ENCODE measurements at regions not wholly inside any gene's neighbourhood (a gene's known extent, or its start where the extent isn't known, plus 50 kb on each side); places are given as distances from the start of the nearest gene placed in this dataset.

GRCh38 chr12:65664715-65665250 is 159.5 kb upstream of the HMGA2 start:
- TF ChIP-seq CTCF (IDR thresholded peaks at IDR 0.05) = no peak

DNA sequence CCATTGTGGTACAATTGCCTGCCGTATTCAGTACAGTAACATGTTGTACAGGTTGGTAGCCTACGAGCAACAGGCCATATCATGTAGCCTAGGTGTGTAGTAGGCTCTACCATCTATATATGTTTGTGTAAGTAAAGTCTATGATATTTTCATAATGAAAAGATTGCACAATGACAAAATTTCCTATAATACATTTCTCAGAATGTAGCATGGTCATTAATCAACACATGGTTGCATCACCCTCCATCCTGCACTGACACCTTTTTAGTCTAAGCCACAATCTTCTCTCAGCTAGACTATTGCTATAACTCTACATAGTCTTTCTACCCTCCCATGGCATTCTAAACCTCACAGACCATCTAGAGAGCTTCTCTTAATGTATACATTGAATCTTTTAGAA is 158.5 kb upstream of the HMGA2 start:
- no peak for TF ChIP-seq CTCF (IDR thresholded peaks at IDR 0.05)

DNA sequence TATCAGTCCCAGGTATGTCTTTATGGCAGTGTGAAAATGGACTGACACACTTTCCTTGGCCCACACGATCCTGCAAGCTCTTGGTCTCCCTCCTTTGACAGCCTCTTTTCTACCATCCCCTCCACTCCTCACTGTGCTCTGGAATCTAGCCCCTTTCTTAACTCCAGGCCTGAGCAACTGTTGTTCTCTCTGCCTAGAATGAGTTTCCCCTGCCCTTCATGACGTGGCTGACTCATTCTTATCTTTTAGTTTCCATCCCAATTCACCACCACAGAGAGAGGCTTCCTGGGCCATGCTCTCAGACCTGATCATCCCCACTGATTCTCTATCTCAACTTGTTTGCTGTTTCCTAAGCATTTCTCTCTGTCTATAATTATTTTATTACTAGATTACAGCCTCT is 157.4 kb upstream of the HMGA2 start:
- TF ChIP-seq CTCF (IDR thresholded peaks at IDR 0.05) = no peak

- TF ChIP-seq CTCF (IDR thresholded peaks at IDR 0.05) = no peak
Observed at GRCh38 chr12:65667932-65668331, 156.4 kb upstream of the HMGA2 start.

DNA sequence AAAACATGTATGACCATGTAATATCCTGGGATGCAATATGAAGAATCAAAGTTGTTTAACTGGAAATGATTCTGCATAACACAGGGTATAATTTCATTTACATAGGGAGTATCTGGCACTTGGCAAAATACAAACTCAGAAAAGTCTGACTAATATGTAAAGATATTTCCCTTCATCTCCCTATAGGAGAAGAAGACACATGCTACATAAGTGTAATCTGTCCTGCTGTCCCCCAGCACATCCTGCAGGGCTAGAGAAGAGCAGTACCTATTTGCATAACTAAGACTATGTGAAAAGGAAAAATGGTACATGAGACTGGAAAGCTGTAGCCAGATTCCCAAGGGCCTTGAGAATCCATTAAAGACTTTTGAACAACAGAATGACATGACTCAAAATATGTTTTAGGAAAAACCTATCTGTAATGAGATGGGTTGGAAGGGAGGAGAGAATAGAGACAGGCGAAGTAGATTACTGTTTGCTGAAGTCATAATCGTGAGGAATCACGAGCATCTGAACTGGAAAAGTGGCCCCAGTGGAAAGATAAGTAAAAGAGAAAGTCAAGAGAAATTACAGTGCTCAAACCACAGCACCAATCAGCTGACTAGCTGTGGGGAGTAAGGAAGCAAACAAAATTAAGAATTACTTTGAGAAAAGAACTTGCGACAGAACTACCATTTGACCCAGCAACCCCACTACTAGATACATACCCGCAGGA is 155.1 kb upstream of the HMGA2 start:
- no peak for TF ChIP-seq CTCF (IDR thresholded peaks at IDR 0.05)

DNA sequence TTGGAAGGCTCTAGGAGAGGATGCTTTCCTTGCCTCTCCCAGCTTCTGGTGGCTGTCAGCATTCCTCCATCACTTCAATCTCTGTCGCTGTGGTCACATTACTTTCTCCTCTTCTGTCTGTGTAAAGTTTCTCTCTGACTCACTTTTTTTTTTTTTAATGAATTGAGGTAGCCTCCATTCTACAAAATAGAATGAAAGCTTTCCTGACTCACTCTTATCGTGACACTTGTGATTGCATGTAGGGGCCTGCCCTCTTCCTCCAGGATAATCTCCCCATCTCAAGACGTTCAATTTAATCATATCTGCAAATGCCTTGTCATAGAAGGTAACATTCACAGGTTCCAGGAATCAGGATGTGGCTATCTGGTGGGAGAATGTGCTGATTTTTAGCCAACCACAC is 153.5 kb upstream of the HMGA2 start:
- no peak for TF ChIP-seq CTCF (IDR thresholded peaks at IDR 0.05)

- no peak for TF ChIP-seq CTCF (IDR thresholded peaks at IDR 0.05)
Observed at GRCh38 chr12:65672441-65672840, 151.8 kb upstream of the HMGA2 start.

All from LNCAP (cell line).